Stimulated activated effector memory CD8-positive, alpha-beta T cell treated with anti-CD3 and anti-CD28 coated beads, Interleukin-12 subunit alpha, Interleukin-12 subunit beta, amount 100 ng/mL, for 72 hours (primary cell): ENCODE measurements at regions not wholly inside any gene's neighbourhood (a gene's known extent, or its start where the extent isn't known, plus 50 kb on each side); places are given as distances from the start of the nearest gene placed in this dataset.
"Not testable (repeated sequence)": the region's sequence is repeated elsewhere in the genome, so short reads cannot be mapped to it uniquely, and the experiment has no call there.

ENCODE experiments used
- ATAC-seq: fragments of 150-1000 bp; cut with Tn5 transposase; 2 replicates; pipeline ENCODE4 v1.10.0; 2021
- DNase-seq, 2 donors: peaks; one replicate each; pipeline ENCODE4 v3.0.0; 2021 to 2022; ENCODE audit warnings: low spot score in 2 of 2
- H3K27ac Mint-ChIP-seq: one replicate; pipeline ENCODE4 v1.8.0; 2022; ENCODE audit warnings: mild to moderate bottlenecking, mixed read lengths
- H3K36me3 Mint-ChIP-seq: one replicate; pipeline ENCODE4 v1.8.0; 2022; ENCODE audit warnings: mild to moderate bottlenecking, mixed read lengths
- H3K4me1 Mint-ChIP-seq: one replicate; pipeline ENCODE4 v1.8.0; 2022; ENCODE audit warnings: mixed read lengths
- H3K4me3 Mint-ChIP-seq: one replicate; pipeline ENCODE4 v1.8.0; 2022; ENCODE audit warnings: mild to moderate bottlenecking, mixed read lengths
- H3K9me3 Mint-ChIP-seq: one replicate; pipeline ENCODE4 v1.8.0; 2022; ENCODE audit warnings: mixed read lengths

- no peaks in the 10 kb centered on the region for H3K9me3 Mint-ChIP-seq
- ATAC-seq (no peak), DNase-seq (no peak)
- no peaks in the 10 kb centered on the region for H3K4me1 Mint-ChIP-seq
- H3K36me3 Mint-ChIP-seq, result no peaks in the 10 kb centered on the region
- H3K4me3 Mint-ChIP-seq, result no peak overlapping the region
- H3K27ac Mint-ChIP-seq, result no peak overlapping the region
Observed at GRCh38 chr7:125279961-125280360, 350.3 kb upstream of the POT1 start.

- Mint-ChIP-seq H3K9me3 (no peaks in the 10 kb centered on the region), H3K4me3 (no peak overlapping the region), H3K36me3 (no peaks in the 10 kb centered on the region), H3K27ac (no peak overlapping the region), H3K4me1 (no peaks in the 10 kb centered on the region)
- DNase-seq (no peak), ATAC-seq (no peak)
Observed at GRCh38 chr7:125278318-125278717, 348.7 kb upstream of the POT1 start.

- H3K36me3 Mint-ChIP-seq, H3K4me1 Mint-ChIP-seq, H3K4me3 Mint-ChIP-seq, H3K9me3 Mint-ChIP-seq, DNase-seq, ATAC-seq, H3K27ac Mint-ChIP-seq: not testable (repeated sequence)
Observed at GRCh38 chr7:125274742-125275141, 345.1 kb upstream of the POT1 start.

GRCh38 chr7:125264174-125264856 is 334.7 kb upstream of the POT1 start:
- not testable (repeated sequence) for H3K36me3 Mint-ChIP-seq, H3K4me1 Mint-ChIP-seq, DNase-seq, H3K27ac Mint-ChIP-seq, H3K4me3 Mint-ChIP-seq, ATAC-seq
- H3K9me3 Mint-ChIP-seq, result peaks cover 24% of the 10 kb centered on the region

GRCh38 chr7:125258876-125259417 is 329.3 kb upstream of the POT1 start:
- H3K27ac Mint-ChIP-seq, H3K36me3 Mint-ChIP-seq, ATAC-seq, H3K4me1 Mint-ChIP-seq, DNase-seq, H3K4me3 Mint-ChIP-seq: not testable (repeated sequence)
- H3K9me3 Mint-ChIP-seq, result peaks cover 22% of the 10 kb centered on the region

- no peak overlapping the region for H3K4me3 Mint-ChIP-seq
- no peaks in the 10 kb centered on the region for H3K36me3 Mint-ChIP-seq
- H3K27ac Mint-ChIP-seq, result no peak overlapping the region
- H3K4me1 Mint-ChIP-seq, result no peaks in the 10 kb centered on the region
- peaks cover 19% of the 10 kb centered on the region for H3K9me3 Mint-ChIP-seq
- ATAC-seq, result no peak
- DNase-seq, result no peak
Observed at GRCh38 chr7:125257617-125258016, 328.0 kb upstream of the POT1 start.

GRCh38 chr7:125256446-125256845 is 326.8 kb upstream of the POT1 start:
- H3K9me3 Mint-ChIP-seq, result peaks cover 15% of the 10 kb centered on the region
- ATAC-seq, result no peak
- DNase-seq, result no peak
- no peak overlapping the region for H3K27ac Mint-ChIP-seq
- H3K4me3 Mint-ChIP-seq, result no peak overlapping the region
- no peaks in the 10 kb centered on the region for H3K4me1 Mint-ChIP-seq
- H3K36me3 Mint-ChIP-seq, result no peaks in the 10 kb centered on the region

- no peak overlapping the region for H3K4me3 Mint-ChIP-seq
- DNase-seq (no peak), ATAC-seq (no peak)
- H3K4me1 Mint-ChIP-seq, result no peaks in the 10 kb centered on the region
- H3K9me3 Mint-ChIP-seq, result peaks cover 10% of the 10 kb centered on the region
- no peaks in the 10 kb centered on the region for H3K36me3 Mint-ChIP-seq
- no peak overlapping the region for H3K27ac Mint-ChIP-seq
Observed at GRCh38 chr7:125255810-125256209, 326.2 kb upstream of the POT1 start.

GRCh38 chr7:125254566-125254965 is 324.9 kb upstream of the POT1 start:
- no peak for DNase-seq
- no peaks in the 10 kb centered on the region for H3K4me1 Mint-ChIP-seq
- peaks cover 8% of the 10 kb centered on the region for H3K9me3 Mint-ChIP-seq
- no peaks in the 10 kb centered on the region for H3K36me3 Mint-ChIP-seq
- no peak overlapping the region for H3K27ac Mint-ChIP-seq
- no peak for ATAC-seq
- H3K4me3 Mint-ChIP-seq, result no peak overlapping the region

GRCh38 chr7:125253452-125254190 is 324.0 kb upstream of the POT1 start:
- Mint-ChIP-seq H3K36me3 (no peaks in the 10 kb centered on the region), H3K4me3 (no peak overlapping the region), H3K27ac (no peak overlapping the region), H3K4me1 (no peaks in the 10 kb centered on the region), H3K9me3 (peaks cover 4% of the 10 kb centered on the region)
- ATAC-seq, result no peak
- no peak for DNase-seq

GRCh38 chr7:125247514-125248098 is 318.0 kb upstream of the POT1 start:
- H3K4me1 Mint-ChIP-seq, result no peaks in the 10 kb centered on the region
- H3K27ac Mint-ChIP-seq, result no peak overlapping the region

GRCh38 chr7:125246706-125247105 is 317.1 kb upstream of the POT1 start:
- H3K4me3 Mint-ChIP-seq, result no peak overlapping the region
- ATAC-seq, result no peak
- no peak for DNase-seq
- H3K4me1 Mint-ChIP-seq, result no peaks in the 10 kb centered on the region
- no peaks in the 10 kb centered on the region for H3K36me3 Mint-ChIP-seq
- H3K27ac Mint-ChIP-seq, result no peak overlapping the region
- peaks cover 2% of the 10 kb centered on the region for H3K9me3 Mint-ChIP-seq

More at GRCh38 chr7:125247514-125248098, 318.0 kb upstream of the POT1 start:
- no peak overlapping the region for H3K4me3 Mint-ChIP-seq
- H3K36me3 Mint-ChIP-seq, result no peaks in the 10 kb centered on the region
- DNase-seq (no peak), ATAC-seq (no peak)
- H3K9me3 Mint-ChIP-seq, result peaks cover 6% of the 10 kb centered on the region

GRCh38 chr7:125241548-125241947 is 311.9 kb upstream of the POT1 start:
- H3K27ac Mint-ChIP-seq, result no peak overlapping the region
- ATAC-seq, result no peak
- H3K4me3 Mint-ChIP-seq, result no peak overlapping the region
- peaks cover 8% of the 10 kb centered on the region for H3K9me3 Mint-ChIP-seq
- no peak for DNase-seq
- no peaks in the 10 kb centered on the region for H3K4me1 Mint-ChIP-seq
- H3K36me3 Mint-ChIP-seq, result no peaks in the 10 kb centered on the region

- Mint-ChIP-seq H3K4me1 (no peaks in the 10 kb centered on the region), H3K9me3 (peaks cover 8% of the 10 kb centered on the region), H3K27ac (no peak overlapping the region), H3K36me3 (no peaks in the 10 kb centered on the region), H3K4me3 (no peak overlapping the region)
- DNase-seq (no peak), ATAC-seq (no peak)
Observed at GRCh38 chr7:125222596-125222995, 293.0 kb upstream of the POT1 start.

- DNase-seq (no peak), ATAC-seq (no peak)
- H3K9me3 Mint-ChIP-seq, result peaks cover 16% of the 10 kb centered on the region
- no peak overlapping the region for H3K4me3 Mint-ChIP-seq
- H3K36me3 Mint-ChIP-seq, result no peaks in the 10 kb centered on the region
- H3K4me1 Mint-ChIP-seq, result no peaks in the 10 kb centered on the region
- no peak overlapping the region for H3K27ac Mint-ChIP-seq
Observed at GRCh38 chr7:125218076-125218475, 288.5 kb upstream of the POT1 start.

- no peak for ATAC-seq
- peaks cover 11% of the 10 kb centered on the region for H3K9me3 Mint-ChIP-seq
- H3K27ac Mint-ChIP-seq, result no peak overlapping the region
Observed at GRCh38 chr7:125201002-125201401, 271.4 kb upstream of the POT1 start.

More at GRCh38 chr7:125201002-125201401, 271.4 kb upstream of the POT1 start:
- H3K4me1 Mint-ChIP-seq, result no peaks in the 10 kb centered on the region
- no peaks in the 10 kb centered on the region for H3K36me3 Mint-ChIP-seq
- H3K4me3 Mint-ChIP-seq, result no peak overlapping the region
- DNase-seq, result no peak
